ENCODE measurements at regions not wholly inside any gene's neighbourhood (a gene's known extent, or its start where the extent isn't known, plus 50 kb on each side); places are given as distances from the start of the nearest gene placed in this dataset.

GRCh38 chr7:25066253-25066652 lies 58.8 kb downstream of the CYCS start:
- no peak for DNase-seq
- ATAC-seq (ENCODE audit: poor library complexity): no peak
- Histone ChIP-seq H3K27me3 (ENCODE audit: control insufficient read depth in 1 of 2, insufficient read depth in 2 of 2, low read length in 2 of 2) (no peaks in the 10 kb centered on the region), H3K36me3 (ENCODE audit: insufficient read depth, low read length) (no peaks in the 10 kb centered on the region), H3K4me3 (ENCODE audit: low read length) (no peak overlapping the region), H3K9me3 (ENCODE audit: control insufficient read depth in 1 of 2, insufficient read depth in 1 of 2, low read length in 2 of 2) (no peaks in the 10 kb centered on the region), H3K4me1 (ENCODE audit: insufficient read depth, low read length) (peaks cover 3% of the 10 kb centered on the region), H3K27ac (ENCODE audit: low read depth in 1 of 2, low read length in 2 of 2) (no peak overlapping the region)
- CTCF ChIA-PET: interaction anchor here (0.7 kb wide), 1 partner anchor 246 kb away, joined by 3 read pairs; no protein-coding TSS in a partner anchor
- no peaks in the 10 kb centered on the region for H3K9me3 Mint-ChIP-seq
- H3K4me3 Mint-ChIP-seq: no peak overlapping the region
- no peak for TF ChIP-seq CTCF (IDR thresholded peaks at IDR 0.05)
- no peaks in the 10 kb centered on the region for H3K36me3 Mint-ChIP-seq (ENCODE audit: low read depth)
- H3K27ac Mint-ChIP-seq: no peak overlapping the region
- POLR2A ChIA-PET: no interaction called here
- no peaks in the 10 kb centered on the region for H3K4me1 Mint-ChIP-seq (ENCODE audit: low read depth)
- intact Hi-C loops (cut with DNase I, micrococcal nuclease): no loop called here
- H3K27me3 Mint-ChIP-seq: no peaks in the 10 kb centered on the region

- H3K4me1 ChIP-seq (ENCODE audit: insufficient read depth, low read length): no peaks in the 10 kb centered on the region
- no peak for TF ChIP-seq CTCF (IDR thresholded peaks at IDR 0.05)
- H3K36me3 ChIP-seq (ENCODE audit: insufficient read depth, low read length): no peaks in the 10 kb centered on the region
- no peak overlapping the region for H3K4me3 ChIP-seq (ENCODE audit: low read length)
- no peak for ATAC-seq (ENCODE audit: poor library complexity)
- ChIA-PET POLR2A (no interaction called here), CTCF (interaction anchor here (1.1 to 1.5 kb wide), 3 partner anchors 9 to 242 kb away, joined by 3 to 4 read pairs (median 4); no protein-coding TSS in a partner anchor)
- no peaks in the 10 kb centered on the region for H3K9me3 ChIP-seq (ENCODE audit: control insufficient read depth in 1 of 2, insufficient read depth in 1 of 2, low read length in 2 of 2)
- no peaks in the 10 kb centered on the region for H3K27me3 ChIP-seq (ENCODE audit: control insufficient read depth in 1 of 2, insufficient read depth in 2 of 2, low read length in 2 of 2)
- Mint-ChIP-seq H3K27me3 (no peaks in the 10 kb centered on the region), H3K4me1 (ENCODE audit: low read depth) (no peaks in the 10 kb centered on the region), H3K9me3 (no peaks in the 10 kb centered on the region), H3K36me3 (ENCODE audit: low read depth) (no peaks in the 10 kb centered on the region), H3K27ac (no peak overlapping the region), H3K4me3 (no peak overlapping the region)
- intact Hi-C loops (cut with DNase I, micrococcal nuclease): no loop called here
- no peak for DNase-seq
- no peak overlapping the region for H3K27ac ChIP-seq (ENCODE audit: low read depth in 1 of 2, low read length in 2 of 2)
Observed at GRCh38 chr7:25062380-25062779, 62.7 kb downstream of the CYCS start.

GRCh38 chr7:25060487-25061055 lies 64.5 kb downstream of the CYCS start:
- H3K4me3 Mint-ChIP-seq: no peak overlapping the region
- Histone ChIP-seq H3K36me3 (ENCODE audit: insufficient read depth, low read length) (no peaks in the 10 kb centered on the region), H3K4me1 (ENCODE audit: insufficient read depth, low read length) (no peaks in the 10 kb centered on the region), H3K27me3 (ENCODE audit: control insufficient read depth in 1 of 2, insufficient read depth in 2 of 2, low read length in 2 of 2) (no peaks in the 10 kb centered on the region), H3K9me3 (ENCODE audit: control insufficient read depth in 1 of 2, insufficient read depth in 1 of 2, low read length in 2 of 2) (no peaks in the 10 kb centered on the region), H3K4me3 (ENCODE audit: low read length) (no peak overlapping the region), H3K27ac (ENCODE audit: low read depth in 1 of 2, low read length in 2 of 2) (no peak overlapping the region)
- H3K36me3 Mint-ChIP-seq (ENCODE audit: low read depth): no peaks in the 10 kb centered on the region
- no peak overlapping the region for H3K27ac Mint-ChIP-seq
- POLR2A ChIA-PET: no interaction called here
- peaks cover 6% of the 10 kb centered on the region for H3K27me3 Mint-ChIP-seq
- TF ChIP-seq CTCF (IDR thresholded peaks at IDR 0.05): no peak
- CTCF ChIA-PET: no interaction called here
- DNase-seq: no peak
- intact Hi-C loops (cut with DNase I, micrococcal nuclease): no loop called here
- H3K9me3 Mint-ChIP-seq: no peaks in the 10 kb centered on the region
- H3K4me1 Mint-ChIP-seq (ENCODE audit: low read depth): no peaks in the 10 kb centered on the region
- no peak for ATAC-seq (ENCODE audit: poor library complexity)

Data from CD4-positive, alpha-beta T cell (primary cell).